CD4-positive, alpha-beta T cell treated with Interleukin-15 for 1 hour (primary cell): ENCODE measurements at regions not wholly inside any gene's neighbourhood (a gene's known extent, or its start where the extent isn't known, plus 50 kb on each side); places are given as distances from the start of the nearest gene placed in this dataset.
"Not testable (repeated sequence)": the region's sequence is repeated elsewhere in the genome, so short reads cannot be mapped to it uniquely, and the experiment has no call there.

Experiments
- DNase-seq: peaks from one replicate; pipeline ENCODE4 v3.0.0-alpha.2; 2020

- DNase-seq: not testable (repeated sequence)
Measured at GRCh38 chr21:32823296-32823695, 51.7 kb upstream of the PAXBP1 start.

GRCh38 chr21:32824950-32825349 lies 53.4 kb upstream of the PAXBP1 start:
- no peak for DNase-seq

- DNase-seq: no peak
Measured at GRCh38 chr21:32826329-32827167, 55.0 kb upstream of the PAXBP1 start.

GRCh38 chr21:32828908-32829307 lies 57.4 kb upstream of the PAXBP1 start:
- no peak for DNase-seq

- no peak for DNase-seq
Measured at GRCh38 chr21:32829504-32829903, 57.9 kb upstream of the PAXBP1 start.

- DNase-seq: not testable (repeated sequence)
Measured at GRCh38 chr21:32831779-32832178, 60.2 kb upstream of the PAXBP1 start.

- DNase-seq: no peak
Measured at GRCh38 chr21:32834211-32834915, 62.8 kb upstream of the PAXBP1 start.

GRCh38 chr21:32834916-32835235 lies 63.3 kb upstream of the PAXBP1 start:
- DNase-seq: no peak

GRCh38 chr21:32842146-32842545 lies 70.6 kb upstream of the PAXBP1 start:
- no peak for DNase-seq

GRCh38 chr21:32843561-32843960 lies 72.0 kb upstream of the PAXBP1 start:
- no peak for DNase-seq

- no peak for DNase-seq
Measured at GRCh38 chr21:32844076-32844475, 72.5 kb upstream of the PAXBP1 start.

- no peak for DNase-seq
Measured at GRCh38 chr21:32844653-32845436, 73.3 kb upstream of the PAXBP1 start.

GRCh38 chr21:32858628-32859027 lies 87.1 kb upstream of the PAXBP1 start:
- no peak for DNase-seq

GRCh38 chr21:32860399-32860798 lies 88.8 kb upstream of the PAXBP1 start:
- no peak for DNase-seq

- DNase-seq: no peak
Measured at GRCh38 chr21:32861866-32862265, 90.3 kb upstream of the PAXBP1 start.

GRCh38 chr21:32867597-32867996 lies 96.0 kb upstream of the PAXBP1 start:
- DNase-seq: no peak

- DNase-seq: no peak
Measured at GRCh38 chr21:32868631-32869454, 97.3 kb upstream of the PAXBP1 start.

GRCh38 chr21:32869459-32869858 lies 97.9 kb upstream of the PAXBP1 start:
- no peak for DNase-seq

GRCh38 chr21:32876426-32876825 lies 104.9 kb upstream of the PAXBP1 start:
- no peak for DNase-seq

- not testable (repeated sequence) for DNase-seq
Measured at GRCh38 chr21:32877888-32878287, 106.3 kb upstream of the PAXBP1 start.

GRCh38 chr21:32878661-32879060 lies 107.1 kb upstream of the PAXBP1 start:
- DNase-seq: no peak

- no peak for DNase-seq
Measured at GRCh38 chr21:32881458-32881857, 109.9 kb upstream of the PAXBP1 start.

- DNase-seq: no peak
Measured at GRCh38 chr21:32884062-32884461, 112.5 kb upstream of the PAXBP1 start.
